Lower leg skin (tissue), 3 donors: ENCODE measurements at regions not wholly inside any gene's neighbourhood (a gene's known extent, or its start where the extent isn't known, plus 50 kb on each side); places are given as distances from the start of the nearest gene placed in this dataset.

Source experiments
- CTCF ChIP-seq, 3 donors: fragments of 450-650 bp; IDR thresholded peaks; one replicate each; pipeline ENCODE4 v1.5.1; 2016; ENCODE audit warnings: antibody characterized with exemption in 3 of 3, mild to moderate bottlenecking in 3 of 3, moderate library complexity in 2 of 3
- POLR2A ChIP-seq, 2 donors: fragments of 450-650 bp; IDR thresholded peaks; one replicate each; pipeline ENCODE4 v1.6.1; 2016 to 2017; ENCODE audit warnings: antibody characterized with exemption in 2 of 2, mild to moderate bottlenecking in 1 of 2, moderate library complexity in 1 of 2

DNA sequence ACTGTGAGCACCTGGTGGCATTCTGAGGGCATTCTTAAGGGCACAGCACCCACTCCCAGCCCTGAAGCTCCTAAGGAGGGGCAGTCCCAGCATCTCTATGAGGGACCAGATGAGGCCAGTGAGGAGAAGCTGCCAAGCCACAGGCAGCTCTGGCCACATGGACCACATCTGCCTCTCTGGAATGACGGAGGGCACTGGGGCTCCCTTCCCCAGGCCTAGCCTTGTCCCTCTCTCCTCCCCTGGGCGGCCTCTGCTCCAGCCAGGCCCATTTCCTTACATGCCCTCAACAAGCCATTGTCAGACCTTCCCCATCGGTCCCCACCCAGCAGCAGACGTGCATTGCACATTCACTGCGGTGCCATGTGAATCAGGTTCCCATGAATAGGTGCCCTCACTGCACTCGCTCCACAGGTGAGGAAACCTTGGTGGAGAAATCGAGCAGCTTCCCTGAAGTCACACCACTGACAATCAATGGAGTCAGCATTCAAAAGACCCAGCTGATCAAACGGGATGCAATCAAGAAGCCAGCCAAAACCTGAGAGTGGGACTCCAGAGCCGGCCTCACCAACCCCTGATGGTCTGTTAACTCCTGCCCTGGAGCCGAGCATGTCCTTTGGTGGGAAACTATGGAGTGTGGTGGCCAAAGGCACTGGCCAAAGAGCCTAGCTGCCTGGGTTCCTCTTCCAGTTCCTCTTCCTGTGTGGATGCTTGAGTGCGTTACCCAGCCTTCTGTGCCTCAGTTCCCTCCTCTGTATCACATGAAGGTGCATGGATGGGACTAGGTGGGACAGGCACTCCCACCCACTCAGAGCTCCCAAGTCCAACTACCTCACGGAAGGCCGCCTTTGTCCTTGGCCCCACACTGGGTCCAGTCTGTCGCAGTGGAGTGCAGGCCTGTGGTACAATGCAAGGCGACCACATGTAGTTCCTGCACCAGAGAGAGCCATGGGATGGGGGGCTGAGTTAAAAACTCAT lies 147.3 kb downstream of the ZFP36L2 start:
- TF ChIP-seq CTCF (IDR thresholded peaks at IDR 0.05) (no peak), POLR2A (IDR thresholded peaks at IDR 0.05) (no peak)
